HEK293 (cell line): ENCODE measurements at regions not wholly inside any gene's neighbourhood (a gene's known extent, or its start where the extent isn't known, plus 50 kb on each side); places are given as distances from the start of the nearest gene placed in this dataset.

Source experiments
- CTCF ChIA-PET: fragments of 350-600 bp; formaldehyde crosslinking; extraction: SDS; loops from one replicate; lab custom pipeline; 2021; ENCODE audit warnings: antibody characterized with exemption; lab: Yijun Ruan, JAX
- POLR2A ChIA-PET: fragments of 300-600 bp; formaldehyde crosslinking; extraction: SDS; loops from one replicate; lab custom pipeline; 2020; ENCODE audit warnings: antibody characterized with exemption, inconsistent platforms; lab: Yijun Ruan, JAX
- H3K27ac ChIP-seq: fragments of 200-500 bp; sonication (Bioruptor generic); 2 replicates; pipeline ENCODE4 v1.5.1; 2014; ENCODE audit warnings: low read depth, low read length, control low read depth, inconsistent platforms; ENCODE audit errors: extremely low read depth
- H3K36me3 ChIP-seq, 2 experiments: fragments of 200-500 bp in 1 of 2; sonication (Bioruptor generic) in 1 of 2; 1 replicate in 1 of 2; 2 replicates in 1 of 2; pipeline ENCODE4 v1.5.1; 2014 to 2017; ENCODE audit warnings: inconsistent platforms in 2 of 2, low read length in 2 of 2; ENCODE audit not compliant: control insufficient read depth in 2 of 2, insufficient read depth in 1 of 2
- H3K4me1 ChIP-seq: fragments of 200-500 bp; sonication (Bioruptor generic); 2 replicates; pipeline ENCODE4 v1.5.1; 2014; ENCODE audit warnings: mild to moderate bottlenecking, low read length, inconsistent platforms; ENCODE audit not compliant: control insufficient read depth, insufficient read depth
- H3K4me3 ChIP-seq: 2 replicates; pipeline ENCODE4 v1.5.1; 2011; ENCODE audit warnings: low read depth, mild to moderate bottlenecking, control low read depth, low read length, moderate library complexity
- H3K9me3 ChIP-seq: fragments of 200-500 bp; sonication (Bioruptor generic); 2 replicates; pipeline ENCODE4 v1.5.1; 2014; ENCODE audit warnings: low read depth, low read length, inconsistent platforms; ENCODE audit not compliant: control insufficient read depth, insufficient read depth
- GLIS1 ChIP-seq: fragments of 450-650 bp; formaldehyde crosslinking; IDR thresholded peaks from 2 replicates; pipeline ENCODE4 v1.5.1; 2016; ENCODE audit warnings: missing biosample characterization, missing genetic modification characterization
- GLIS2 ChIP-seq: fragments of 450-650 bp; formaldehyde crosslinking; IDR thresholded peaks from 2 replicates; pipeline ENCODE4 v1.5.1; 2016; ENCODE audit warnings: missing biosample characterization, missing genetic modification characterization
- KLF10 ChIP-seq: fragments of 450-650 bp; IDR thresholded peaks from 2 replicates; pipeline ENCODE4 v1.5.1; 2018; ENCODE audit warnings: missing biosample characterization, mild to moderate bottlenecking, missing genetic modification characterization
- KLF9 ChIP-seq: fragments of 450-650 bp; formaldehyde crosslinking; IDR thresholded peaks from 2 replicates; pipeline ENCODE4 v1.5.1; 2016; ENCODE audit warnings: missing biosample characterization, missing genetic modification characterization, low read depth
- RBAK ChIP-seq: fragments of 450-650 bp; formaldehyde crosslinking; IDR thresholded peaks from 2 replicates; pipeline ENCODE4 v1.5.1; 2016; ENCODE audit warnings: missing biosample characterization, missing genetic modification characterization
- YY1 ChIP-seq: fragments of 450-650 bp; formaldehyde crosslinking; IDR thresholded peaks from 2 replicates; pipeline ENCODE4 v1.5.1; 2018; ENCODE audit warnings: missing biosample characterization, missing genetic modification characterization
- ZFP41 ChIP-seq: fragments of 450-650 bp; formaldehyde crosslinking; IDR thresholded peaks from 2 replicates; pipeline ENCODE4 v1.5.1; 2016; ENCODE audit warnings: missing biosample characterization, missing genetic modification characterization, borderline replicate concordance
- ZFP69B ChIP-seq: fragments of 450-650 bp; formaldehyde crosslinking; IDR thresholded peaks from 2 replicates; pipeline ENCODE4 v1.5.1; 2016; ENCODE audit warnings: missing biosample characterization, missing genetic modification characterization
- ZNF133 ChIP-seq: fragments of 450-650 bp; formaldehyde crosslinking; IDR thresholded peaks from 2 replicates; pipeline ENCODE4 v1.5.1; 2016; ENCODE audit warnings: missing biosample characterization, missing genetic modification characterization
- ZNF16 ChIP-seq: fragments of 450-650 bp; formaldehyde crosslinking; IDR thresholded peaks from 2 replicates; pipeline ENCODE4 v1.5.1; 2016; ENCODE audit warnings: low read depth, missing biosample characterization, missing genetic modification characterization
- ZNF2 ChIP-seq: fragments of 450-650 bp; formaldehyde crosslinking; IDR thresholded peaks from 2 replicates; pipeline ENCODE4 v1.5.1; 2016; ENCODE audit warnings: missing biosample characterization, missing genetic modification characterization
- ZNF24 ChIP-seq: fragments of 450-650 bp; formaldehyde crosslinking; IDR thresholded peaks from 2 replicates; pipeline ENCODE4 v1.5.1; 2016; ENCODE audit warnings: missing biosample characterization, missing genetic modification characterization
- ZNF513 ChIP-seq: fragments of 450-650 bp; IDR thresholded peaks from 2 replicates; pipeline ENCODE4 v1.5.1; 2018; ENCODE audit warnings: missing biosample characterization, missing genetic modification characterization
- ZNF530 ChIP-seq: fragments of 450-650 bp; formaldehyde crosslinking; IDR thresholded peaks from 2 replicates; pipeline ENCODE4 v1.5.1; 2016; ENCODE audit warnings: low read depth, missing biosample characterization, missing genetic modification characterization
- ZNF623 ChIP-seq: fragments of 450-650 bp; formaldehyde crosslinking; IDR thresholded peaks from 2 replicates; pipeline ENCODE4 v1.5.1; 2016; ENCODE audit warnings: missing biosample characterization, missing genetic modification characterization
- ZNF654 ChIP-seq: fragments of 450-650 bp; formaldehyde crosslinking; IDR thresholded peaks from 2 replicates; pipeline ENCODE4 v1.5.1; 2016; ENCODE audit warnings: low read depth, missing biosample characterization, missing genetic modification characterization
- ZNF707 ChIP-seq: fragments of 450-650 bp; formaldehyde crosslinking; IDR thresholded peaks from 2 replicates; pipeline ENCODE4 v1.5.1; 2016; ENCODE audit warnings: missing biosample characterization, missing genetic modification characterization
- ZNF768 ChIP-seq: fragments of 450-650 bp; formaldehyde crosslinking; IDR thresholded peaks from 2 replicates; pipeline ENCODE4 v1.5.1; 2018; ENCODE audit warnings: missing biosample characterization, mild to moderate bottlenecking, missing genetic modification characterization
- ZNF791 ChIP-seq: fragments of 450-650 bp; formaldehyde crosslinking; IDR thresholded peaks from 2 replicates; pipeline ENCODE4 v1.5.1; 2016; ENCODE audit warnings: missing biosample characterization, missing genetic modification characterization
- ZNF830 ChIP-seq: fragments of 450-650 bp; IDR thresholded peaks from 2 replicates; pipeline ENCODE4 v1.5.0; 2018; ENCODE audit warnings: missing biosample characterization, missing genetic modification characterization, low read depth, mild to moderate bottlenecking, moderate library complexity
- ZSCAN23 ChIP-seq: fragments of 450-650 bp; formaldehyde crosslinking; IDR thresholded peaks from 2 replicates; pipeline ENCODE4 v1.5.1; 2016; ENCODE audit warnings: missing biosample characterization, missing genetic modification characterization
- TF ChIP-seq, protein P1 (sequence below): fragments of 450-650 bp; formaldehyde crosslinking; IDR thresholded peaks from 2 replicates; pipeline ENCODE4 v1.5.1; 2016; ENCODE audit warnings: missing biosample characterization, missing genetic modification characterization, borderline replicate concordance
- TF ChIP-seq, protein P2 (sequence below): fragments of 450-650 bp; formaldehyde crosslinking; IDR thresholded peaks from 2 replicates; pipeline ENCODE4 v1.5.1; 2016; ENCODE audit warnings: missing biosample characterization, missing genetic modification characterization
- TF ChIP-seq, protein P3 (sequence below): fragments of 450-650 bp; formaldehyde crosslinking; IDR thresholded peaks from 2 replicates; pipeline ENCODE4 v1.5.1; 2016; ENCODE audit warnings: missing biosample characterization, missing genetic modification characterization
- TF ChIP-seq, protein P4 (sequence below): fragments of 450-650 bp; formaldehyde crosslinking; IDR thresholded peaks from 2 replicates; pipeline ENCODE4 v1.5.1; 2016; ENCODE audit warnings: missing biosample characterization, missing genetic modification characterization

GRCh38 chr10:130652544-130652943 is 516.4 kb downstream of the GLRX3 start:
- POLR2A ChIA-PET: no interaction called here
- CTCF ChIA-PET: no interaction called here
- no peak for TF ChIP-seq YY1
- TF ChIP-seq ZFP41 (tag by site-specific recombination): no peak
- no peak for TF ChIP-seq ZSCAN23 (tag by site-specific recombination)
- TF ChIP-seq ZNF513 (tag by site-specific recombination): no peak
- TF ChIP-seq ZNF791 (tag by site-specific recombination): no peak
- H3K9me3 ChIP-seq: no peaks in the 10 kb centered on the region
- H3K4me1 ChIP-seq: no peaks in the 10 kb centered on the region
- H3K36me3 ChIP-seq: no peaks in the 10 kb centered on the region
- H3K4me3 ChIP-seq: no peak overlapping the region
- H3K27ac ChIP-seq: no peak overlapping the region

DNA sequence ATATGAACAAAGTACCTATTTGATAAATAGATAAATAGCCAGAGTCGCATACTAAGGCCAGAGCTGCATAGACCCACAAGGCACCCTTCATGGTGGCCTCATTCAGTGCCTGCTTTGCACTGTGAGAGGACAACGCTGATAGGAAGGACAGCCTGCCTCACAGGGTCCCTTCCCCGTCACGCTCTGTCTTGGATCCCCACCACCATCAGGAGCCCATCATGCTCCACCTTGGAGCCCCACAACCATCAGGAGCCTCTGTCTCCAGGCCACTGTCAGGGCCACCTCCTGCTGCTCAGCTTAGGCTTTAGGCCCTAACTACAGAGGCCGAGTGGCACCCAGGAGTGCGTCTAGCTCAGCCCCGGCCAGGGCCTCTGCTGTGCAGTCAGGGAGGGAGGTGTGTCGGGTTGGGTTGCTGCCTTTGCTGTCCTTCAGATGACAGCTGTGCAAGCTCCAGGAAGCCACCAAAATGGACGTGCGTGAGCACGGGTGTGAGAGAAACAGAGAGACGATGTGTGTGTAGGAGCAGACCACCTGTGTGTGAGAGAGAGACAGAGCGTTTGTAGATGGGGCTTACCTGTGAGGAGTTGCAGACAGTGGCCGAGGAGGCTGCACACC is 516.9 kb downstream of the GLRX3 start:
- Histone ChIP-seq H3K27ac (no peak overlapping the region), H3K9me3 (no peaks in the 10 kb centered on the region), H3K4me1 (no peaks in the 10 kb centered on the region), H3K4me3 (no peak overlapping the region), H3K36me3 (no peaks in the 10 kb centered on the region)
- ChIA-PET POLR2A (no interaction called here), CTCF (no interaction called here)
- no peak for TF ChIP-seq GLIS2 (tag by site-specific recombination)
- TF ChIP-seq, protein P1, sequence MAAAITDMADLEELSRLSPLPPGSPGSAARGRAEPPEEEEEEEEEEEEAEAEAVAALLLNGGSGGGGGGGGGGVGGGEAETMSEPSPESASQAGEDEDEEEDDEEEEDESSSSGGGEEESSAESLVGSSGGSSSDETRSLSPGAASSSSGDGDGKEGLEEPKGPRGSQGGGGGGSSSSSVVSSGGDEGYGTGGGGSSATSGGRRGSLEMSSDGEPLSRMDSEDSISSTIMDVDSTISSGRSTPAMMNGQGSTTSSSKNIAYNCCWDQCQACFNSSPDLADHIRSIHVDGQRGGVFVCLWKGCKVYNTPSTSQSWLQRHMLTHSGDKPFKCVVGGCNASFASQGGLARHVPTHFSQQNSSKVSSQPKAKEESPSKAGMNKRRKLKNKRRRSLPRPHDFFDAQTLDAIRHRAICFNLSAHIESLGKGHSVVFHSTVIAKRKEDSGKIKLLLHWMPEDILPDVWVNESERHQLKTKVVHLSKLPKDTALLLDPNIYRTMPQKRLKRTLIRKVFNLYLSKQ (tag by site-specific recombination): no peak
- no peak for TF ChIP-seq ZNF768 (tag by site-specific recombination)
- no peak for TF ChIP-seq ZNF830 (tag by site-specific recombination)
- no peak for TF ChIP-seq RBAK (tag by site-specific recombination)
- TF ChIP-seq ZFP69B (tag by site-specific recombination): no peak
- TF ChIP-seq, protein P2, sequence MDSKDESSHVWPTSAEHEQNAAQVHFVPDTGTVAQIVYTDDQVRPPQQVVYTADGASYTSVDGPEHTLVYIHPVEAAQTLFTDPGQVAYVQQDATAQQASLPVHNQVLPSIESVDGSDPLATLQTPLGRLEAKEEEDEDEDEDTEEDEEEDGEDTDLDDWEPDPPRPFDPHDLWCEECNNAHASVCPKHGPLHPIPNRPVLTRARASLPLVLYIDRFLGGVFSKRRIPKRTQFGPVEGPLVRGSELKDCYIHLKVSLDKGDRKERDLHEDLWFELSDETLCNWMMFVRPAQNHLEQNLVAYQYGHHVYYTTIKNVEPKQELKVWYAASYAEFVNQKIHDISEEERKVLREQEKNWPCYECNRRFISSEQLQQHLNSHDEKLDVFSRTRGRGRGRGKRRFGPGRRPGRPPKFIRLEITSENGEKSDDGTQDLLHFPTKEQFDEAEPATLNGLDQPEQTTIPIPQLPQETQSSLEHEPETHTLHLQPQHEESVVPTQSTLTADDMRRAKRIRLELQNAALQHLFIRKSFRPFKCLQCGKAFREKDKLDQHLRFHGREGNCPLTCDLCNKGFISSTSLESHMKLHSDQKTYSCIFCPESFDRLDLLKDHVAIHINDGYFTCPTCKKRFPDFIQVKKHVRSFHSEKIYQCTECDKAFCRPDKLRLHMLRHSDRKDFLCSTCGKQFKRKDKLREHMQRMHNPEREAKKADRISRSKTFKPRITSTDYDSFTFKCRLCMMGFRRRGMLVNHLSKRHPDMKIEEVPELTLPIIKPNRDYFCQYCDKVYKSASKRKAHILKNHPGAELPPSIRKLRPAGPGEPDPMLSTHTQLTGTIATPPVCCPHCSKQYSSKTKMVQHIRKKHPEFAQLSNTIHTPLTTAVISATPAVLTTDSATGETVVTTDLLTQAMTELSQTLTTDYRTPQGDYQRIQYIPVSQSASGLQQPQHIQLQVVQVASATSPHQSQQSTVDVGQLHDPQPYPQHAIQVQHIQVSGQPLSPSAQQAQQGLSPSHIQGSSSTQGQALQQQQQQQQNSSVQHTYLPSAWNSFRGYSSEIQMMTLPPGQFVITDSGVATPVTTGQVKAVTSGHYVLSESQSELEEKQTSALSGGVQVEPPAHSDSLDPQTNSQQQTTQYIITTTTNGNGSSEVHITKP (tag by site-specific recombination): no peak
- TF ChIP-seq GLIS1 (tag by site-specific recombination): no peak
- TF ChIP-seq ZNF133 (tag by site-specific recombination): no peak
- TF ChIP-seq ZNF16 (tag by site-specific recombination): no peak
- TF ChIP-seq, protein P3, sequence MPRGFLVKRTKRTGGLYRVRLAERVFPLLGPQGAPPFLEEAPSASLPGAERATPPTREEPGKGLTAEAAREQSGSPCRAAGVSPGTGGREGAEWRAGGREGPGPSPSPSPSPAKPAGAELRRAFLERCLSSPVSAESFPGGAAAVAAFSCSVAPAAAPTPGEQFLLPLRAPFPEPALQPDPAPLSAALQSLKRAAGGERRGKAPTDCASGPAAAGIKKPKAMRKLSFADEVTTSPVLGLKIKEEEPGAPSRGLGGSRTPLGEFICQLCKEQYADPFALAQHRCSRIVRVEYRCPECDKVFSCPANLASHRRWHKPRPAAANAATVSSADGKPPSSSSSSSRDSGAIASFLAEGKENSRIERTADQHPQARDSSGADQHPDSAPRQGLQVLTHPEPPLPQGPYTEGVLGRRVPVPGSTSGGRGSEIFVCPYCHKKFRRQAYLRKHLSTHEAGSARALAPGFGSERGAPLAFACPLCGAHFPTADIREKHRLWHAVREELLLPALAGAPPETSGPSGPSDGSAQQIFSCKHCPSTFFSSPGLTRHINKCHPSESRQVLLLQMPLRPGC (tag by site-specific recombination): no peak
- TF ChIP-seq ZNF623: no peak
- no peak for TF ChIP-seq ZNF654 (tag by site-specific recombination)
- no peak for TF ChIP-seq ZNF707 (tag by site-specific recombination)
- TF ChIP-seq KLF10 (tag by site-specific recombination): no peak
- TF ChIP-seq KLF9: no peak
- TF ChIP-seq ZNF530 (tag by site-specific recombination): no peak
- TF ChIP-seq, protein P4, sequence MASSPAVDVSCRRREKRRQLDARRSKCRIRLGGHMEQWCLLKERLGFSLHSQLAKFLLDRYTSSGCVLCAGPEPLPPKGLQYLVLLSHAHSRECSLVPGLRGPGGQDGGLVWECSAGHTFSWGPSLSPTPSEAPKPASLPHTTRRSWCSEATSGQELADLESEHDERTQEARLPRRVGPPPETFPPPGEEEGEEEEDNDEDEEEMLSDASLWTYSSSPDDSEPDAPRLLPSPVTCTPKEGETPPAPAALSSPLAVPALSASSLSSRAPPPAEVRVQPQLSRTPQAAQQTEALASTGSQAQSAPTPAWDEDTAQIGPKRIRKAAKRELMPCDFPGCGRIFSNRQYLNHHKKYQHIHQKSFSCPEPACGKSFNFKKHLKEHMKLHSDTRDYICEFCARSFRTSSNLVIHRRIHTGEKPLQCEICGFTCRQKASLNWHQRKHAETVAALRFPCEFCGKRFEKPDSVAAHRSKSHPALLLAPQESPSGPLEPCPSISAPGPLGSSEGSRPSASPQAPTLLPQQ (tag by site-specific recombination): no peak
- no peak for TF ChIP-seq ZNF2 (tag by site-specific recombination)
- no peak for TF ChIP-seq ZNF24 (tag by site-specific recombination)
